ENCODE measurements at regions not wholly inside any gene's neighbourhood (a gene's known extent, or its start where the extent isn't known, plus 50 kb on each side); places are given as distances from the start of the nearest gene placed in this dataset.
A peak's percentile ranks its signal among the peaks of the same experiment; 100 is the strongest.

DNA sequence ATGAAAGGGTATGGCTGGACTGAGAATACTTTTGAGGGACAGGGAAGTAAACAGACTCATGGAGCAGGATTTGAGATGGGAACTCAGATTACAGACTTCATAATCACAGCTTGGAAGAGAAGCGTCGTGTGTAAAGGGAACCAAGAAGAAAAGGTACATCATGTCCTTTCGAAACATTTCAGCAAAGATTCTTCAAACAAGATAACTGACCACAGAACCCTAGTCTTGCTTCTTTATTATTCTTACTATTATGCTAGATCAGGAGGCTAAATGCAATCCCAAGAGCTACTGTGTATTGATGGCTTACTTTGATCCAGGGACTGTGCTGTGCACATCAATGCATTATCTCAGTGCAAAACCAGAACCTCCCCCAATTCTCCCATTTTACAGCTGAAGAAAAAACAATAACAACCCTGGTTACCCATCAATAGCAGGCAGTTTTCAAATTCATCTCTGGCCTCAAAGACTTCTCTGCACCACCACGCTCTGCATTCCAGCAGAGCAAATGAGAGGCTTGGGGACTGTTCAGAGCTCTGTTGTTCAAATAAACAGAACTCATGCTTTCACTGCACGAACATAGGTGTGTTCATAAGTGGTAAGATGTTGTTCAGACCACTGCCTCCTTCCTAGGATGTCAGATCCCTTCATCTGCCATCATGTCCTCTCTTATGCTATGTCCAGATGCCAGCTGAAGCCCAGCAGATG lies 104.8 kb upstream of the NAV2 start:
- TF ChIP-seq CTCF (IDR thresholded peaks at IDR 0.05) (no peak), POLR2A (IDR thresholded peaks at IDR 0.05) (no peak)
- peak in 1 of 2 donors; percentile 15 for DNase-seq (ENCODE audit: low spot score in 2 of 2)
- H3K4me3 ChIP-seq (ENCODE audit: low read depth, poor library complexity, severe bottlenecking), result no peak overlapping the region
- 82 to 86% methylated on average over 5 of the region's 5 CpGs for WGBS, 2 donors
- intact Hi-C loops (cut with DNase I; ENCODE audit: low total_unique reads), result no loop called here

DNA sequence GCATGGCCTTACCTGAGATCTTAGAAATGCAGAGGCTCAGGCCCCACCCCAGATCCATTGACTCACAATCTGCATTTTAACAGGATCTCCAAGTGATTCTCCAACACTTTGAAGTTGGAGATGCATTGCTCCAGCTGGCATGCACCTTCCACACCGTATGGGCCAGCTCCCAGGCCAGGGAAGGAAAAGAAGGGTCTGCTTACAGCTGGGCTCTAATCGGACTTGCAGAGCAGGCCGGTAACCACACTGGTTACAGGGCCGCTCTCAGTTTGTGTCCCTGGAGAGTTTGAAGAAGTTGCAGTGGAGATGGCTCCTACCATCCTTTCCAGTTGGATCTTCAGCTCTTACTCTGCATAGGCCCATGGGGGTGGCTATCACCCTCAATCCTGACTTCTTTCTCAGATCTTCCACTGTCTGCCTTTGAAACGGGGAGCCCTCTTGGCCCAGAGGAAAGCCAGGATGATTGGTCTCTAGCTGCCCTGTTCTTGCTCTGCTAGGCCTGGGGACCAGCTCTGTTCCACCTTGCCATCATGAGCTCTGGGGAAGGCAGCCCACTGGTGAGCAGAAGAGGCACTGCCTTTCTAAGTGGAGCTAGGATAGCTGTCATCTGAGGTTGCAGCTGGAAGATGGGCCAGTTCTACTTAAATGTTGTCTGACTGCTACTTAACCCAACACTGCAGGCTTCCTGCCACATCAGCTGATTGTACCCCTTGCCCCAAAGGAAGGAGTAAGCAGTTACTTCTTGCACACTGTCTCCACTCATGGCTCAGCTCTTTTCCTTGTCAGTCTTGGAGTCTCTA lies 105.6 kb upstream of the NAV2 start:
- DNase-seq (ENCODE audit: low spot score in 2 of 2), result peak in 1 of 2 donors; percentile 66
- no peak overlapping the region for H3K4me3 ChIP-seq (ENCODE audit: low read depth, poor library complexity, severe bottlenecking)
- TF ChIP-seq POLR2A (IDR thresholded peaks at IDR 0.05), result no peak
- WGBS, 2 donors, result 91 to 92% methylated on average over 5 of the region's 5 CpGs
- intact Hi-C loops (cut with DNase I; ENCODE audit: low total_unique reads), result no loop called here

- WGBS, 2 donors, result 62 to 72% methylated on average over 8 of the region's 8 CpGs
- intact Hi-C loops (cut with DNase I; ENCODE audit: low total_unique reads), result no loop called here
- TF ChIP-seq CTCF (IDR thresholded peaks at IDR 0.05), result no peak
- no peak for TF ChIP-seq POLR2A (IDR thresholded peaks at IDR 0.05)
- H3K4me3 ChIP-seq (ENCODE audit: low read depth, poor library complexity, severe bottlenecking), result no peak overlapping the region
- peak in 1 of 2 donors; percentile 61 for DNase-seq (ENCODE audit: low spot score in 2 of 2)
Observed at GRCh38 chr11:19605520-19606371, 106.9 kb upstream of the NAV2 start.

DNA sequence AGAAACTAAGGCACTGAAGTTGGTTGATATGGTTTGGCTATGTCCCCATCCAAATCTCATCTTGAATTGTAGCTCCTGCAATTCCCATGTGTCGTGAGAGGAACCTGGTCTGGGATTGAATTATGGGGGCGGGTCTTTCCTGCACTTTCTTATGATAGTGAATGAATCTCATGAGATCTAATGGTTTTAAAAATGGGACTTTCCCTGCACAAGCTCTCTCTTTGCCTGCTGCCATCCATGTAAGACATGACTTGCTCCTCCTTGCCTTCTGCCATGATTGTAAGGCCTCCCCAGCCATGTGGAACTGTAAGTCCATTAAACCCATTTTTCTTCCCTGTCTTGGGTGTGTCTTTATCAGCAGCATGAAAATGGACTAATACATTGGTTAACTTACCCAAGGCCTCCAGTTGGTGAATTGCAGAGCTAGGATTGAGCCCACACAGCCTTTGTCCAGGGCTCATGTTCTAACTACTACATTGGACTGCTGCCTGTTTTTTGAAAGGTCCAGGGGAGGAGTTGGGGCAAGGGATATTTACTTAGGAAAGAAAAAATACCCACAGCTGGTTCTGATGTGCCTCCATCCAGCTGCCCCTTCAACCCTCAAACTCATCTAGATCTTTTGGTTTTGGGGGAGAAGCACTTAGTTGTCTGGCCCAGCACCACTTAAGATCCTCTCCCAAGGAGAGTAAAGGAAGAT lies 107.8 kb upstream of the NAV2 start:
- DNase-seq (ENCODE audit: low spot score in 2 of 2), result peak in 1 of 2 donors; percentile 29
- intact Hi-C loops (cut with DNase I; ENCODE audit: low total_unique reads), result no loop called here
- H3K4me3 ChIP-seq (ENCODE audit: low read depth, poor library complexity, severe bottlenecking), result no peak overlapping the region
- WGBS, 2 donors, result 95 to 98% methylated on average over 2 of the region's 2 CpGs
- TF ChIP-seq POLR2A (IDR thresholded peaks at IDR 0.05), result no peak
- no peak for TF ChIP-seq CTCF (IDR thresholded peaks at IDR 0.05)

DNA sequence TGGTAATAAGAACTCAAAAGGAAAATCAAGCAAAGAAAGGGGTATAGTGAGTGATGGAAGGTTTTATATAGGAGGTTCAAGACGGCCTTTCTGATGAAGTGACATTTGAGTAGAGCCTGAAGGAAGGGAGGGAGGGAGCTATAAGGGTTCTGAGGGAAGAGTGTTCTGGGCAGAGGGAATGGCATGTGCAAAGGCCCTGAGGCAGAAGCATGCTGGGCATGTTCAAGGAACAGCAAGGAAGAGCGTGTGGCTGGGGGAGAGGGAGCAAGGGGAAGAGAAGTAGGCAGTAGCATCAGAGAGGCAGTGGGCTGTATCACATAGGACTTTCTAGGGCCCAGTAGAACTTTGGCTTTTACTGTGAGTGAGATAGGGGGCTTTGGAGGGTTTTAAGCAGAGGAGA lies 108.9 kb upstream of the NAV2 start:
- DNase-seq (ENCODE audit: low spot score in 2 of 2), result no peak
- intact Hi-C loops (cut with DNase I; ENCODE audit: low total_unique reads), result no loop called here

More for the DNA sequence above, 108.9 kb upstream of the NAV2 start:
- no peak overlapping the region for H3K4me3 ChIP-seq (ENCODE audit: low read depth, poor library complexity, severe bottlenecking)
- no peak for TF ChIP-seq CTCF (IDR thresholded peaks at IDR 0.05)
- no peak for TF ChIP-seq POLR2A (IDR thresholded peaks at IDR 0.05)
- 91 to 92% methylated on average over 2 of the region's 2 CpGs for WGBS, 2 donors
